HL-60 (cell line): ENCODE measurements at regions not wholly inside any gene's neighbourhood (a gene's known extent, or its start where the extent isn't known, plus 50 kb on each side); places are given as distances from the start of the nearest gene placed in this dataset.

Source experiments
- DNase-seq, 2 experiments: peaks; one replicate each; pipeline ENCODE4 v3.0.0-alpha.2; 2010 to 2020; ENCODE audit warnings: low read depth in 1 of 2, low spot score in 1 of 2
- H3K27ac ChIP-seq: fragments of 250-450 bp; sonication (Bioruptor Pico); replicated peaks from 2 replicates; pipeline ENCODE4 v1.5.1; 2020; ENCODE audit warnings: mild to moderate bottlenecking, moderate library complexity
- H3K27me3 ChIP-seq: fragments of 250-450 bp; sonication (Bioruptor Pico); 2 replicates; pipeline ENCODE4 v1.5.1; 2021; ENCODE audit warnings: mild to moderate bottlenecking, moderate library complexity; ENCODE audit not compliant: insufficient read depth, poor library complexity, severe bottlenecking
- H3K4me3 ChIP-seq: replicated peaks from 2 replicates; pipeline ENCODE4 v1.5.1; 2011; ENCODE audit warnings: mild to moderate bottlenecking, control low read depth, low read length; ENCODE audit not compliant: insufficient read depth
- CTCF ChIP-seq: IDR thresholded peaks from one replicate; pipeline ENCODE4 v1.5.1; 2011; ENCODE audit warnings: low read length, control low read depth, inconsistent platforms; ENCODE audit not compliant: insufficient read depth
- GABPA ChIP-seq: IDR thresholded peaks from 2 replicates; pipeline ENCODE4 v1.6.1; 2012; ENCODE audit warnings: low read depth
- POLR2AphosphoS5 ChIP-seq: IDR thresholded peaks from 2 replicates; pipeline ENCODE4 v1.6.1; 2012; ENCODE audit warnings: low read depth
- SPI1 ChIP-seq: IDR thresholded peaks from 2 replicates; pipeline ENCODE4 v1.6.1; 2012; ENCODE audit warnings: low read depth, mild to moderate bottlenecking, borderline replicate concordance
- TF ChIP-seq, protein P1 (sequence below): IDR thresholded peaks from 2 replicates; pipeline ENCODE4 v1.6.1; 2012; ENCODE audit warnings: low read depth; ENCODE audit not compliant: insufficient replicate concordance

DNA sequence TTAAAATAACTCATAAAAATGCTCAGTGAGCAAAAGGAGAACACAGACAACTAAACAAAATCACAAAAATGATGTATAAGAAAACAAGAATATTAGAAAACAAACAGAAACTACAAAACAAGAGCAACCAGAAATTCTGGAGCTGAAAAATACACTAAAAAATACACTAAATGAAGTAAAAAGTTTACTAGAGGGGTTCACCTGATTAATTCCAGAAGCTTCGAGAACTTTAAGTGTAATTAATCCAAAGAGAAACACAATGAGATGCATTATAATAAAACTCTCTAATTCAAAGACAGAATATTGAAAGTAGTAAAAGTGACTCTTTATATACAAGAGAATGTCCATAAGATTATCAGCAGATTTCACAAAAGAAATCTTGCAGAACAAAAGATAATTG, 558.4 kb downstream of the CCER1 start:
- no peaks in the 10 kb centered on the region for H3K27me3 ChIP-seq
- H3K4me3 ChIP-seq: no peak overlapping the region
- no peak for DNase-seq
- TF ChIP-seq CTCF (no peak), POLR2AphosphoS5 (no peak), GABPA (no peak), SPI1 (no peak)
- TF ChIP-seq, protein P1, sequence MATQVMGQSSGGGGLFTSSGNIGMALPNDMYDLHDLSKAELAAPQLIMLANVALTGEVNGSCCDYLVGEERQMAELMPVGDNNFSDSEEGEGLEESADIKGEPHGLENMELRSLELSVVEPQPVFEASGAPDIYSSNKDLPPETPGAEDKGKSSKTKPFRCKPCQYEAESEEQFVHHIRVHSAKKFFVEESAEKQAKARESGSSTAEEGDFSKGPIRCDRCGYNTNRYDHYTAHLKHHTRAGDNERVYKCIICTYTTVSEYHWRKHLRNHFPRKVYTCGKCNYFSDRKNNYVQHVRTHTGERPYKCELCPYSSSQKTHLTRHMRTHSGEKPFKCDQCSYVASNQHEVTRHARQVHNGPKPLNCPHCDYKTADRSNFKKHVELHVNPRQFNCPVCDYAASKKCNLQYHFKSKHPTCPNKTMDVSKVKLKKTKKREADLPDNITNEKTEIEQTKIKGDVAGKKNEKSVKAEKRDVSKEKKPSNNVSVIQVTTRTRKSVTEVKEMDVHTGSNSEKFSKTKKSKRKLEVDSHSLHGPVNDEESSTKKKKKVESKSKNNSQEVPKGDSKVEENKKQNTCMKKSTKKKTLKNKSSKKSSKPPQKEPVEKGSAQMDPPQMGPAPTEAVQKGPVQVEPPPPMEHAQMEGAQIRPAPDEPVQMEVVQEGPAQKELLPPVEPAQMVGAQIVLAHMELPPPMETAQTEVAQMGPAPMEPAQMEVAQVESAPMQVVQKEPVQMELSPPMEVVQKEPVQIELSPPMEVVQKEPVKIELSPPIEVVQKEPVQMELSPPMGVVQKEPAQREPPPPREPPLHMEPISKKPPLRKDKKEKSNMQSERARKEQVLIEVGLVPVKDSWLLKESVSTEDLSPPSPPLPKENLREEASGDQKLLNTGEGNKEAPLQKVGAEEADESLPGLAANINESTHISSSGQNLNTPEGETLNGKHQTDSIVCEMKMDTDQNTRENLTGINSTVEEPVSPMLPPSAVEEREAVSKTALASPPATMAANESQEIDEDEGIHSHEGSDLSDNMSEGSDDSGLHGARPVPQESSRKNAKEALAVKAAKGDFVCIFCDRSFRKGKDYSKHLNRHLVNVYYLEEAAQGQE: no peak
- no peak overlapping the region for H3K27ac ChIP-seq

DNA sequence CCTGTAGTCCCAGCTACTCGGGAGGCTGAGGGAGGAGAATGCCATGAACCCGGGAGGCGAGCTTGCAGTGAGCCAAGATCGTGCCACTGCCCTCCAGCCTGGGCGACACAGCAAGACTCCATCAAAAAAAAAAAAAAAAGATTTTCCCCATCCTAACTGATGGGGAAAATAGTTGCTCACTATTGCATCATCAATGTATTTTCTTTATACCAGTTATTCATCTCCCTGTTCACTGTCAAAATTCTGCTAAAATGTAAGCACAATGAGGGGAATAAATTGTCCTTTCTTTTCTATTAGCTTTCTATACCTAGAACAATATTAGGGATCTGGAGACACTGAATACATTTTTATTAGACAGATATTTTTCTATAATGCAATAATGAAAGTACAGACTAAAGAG, 561.3 kb downstream of the CCER1 start:
- Histone ChIP-seq H3K4me3 (no peak overlapping the region), H3K27me3 (no peaks in the 10 kb centered on the region), H3K27ac (no peak overlapping the region)
- no peak for DNase-seq
- TF ChIP-seq GABPA: no peak
- TF ChIP-seq POLR2AphosphoS5: no peak
- TF ChIP-seq CTCF: no peak
- TF ChIP-seq, protein P1: no peak
- TF ChIP-seq SPI1: no peak

DNA sequence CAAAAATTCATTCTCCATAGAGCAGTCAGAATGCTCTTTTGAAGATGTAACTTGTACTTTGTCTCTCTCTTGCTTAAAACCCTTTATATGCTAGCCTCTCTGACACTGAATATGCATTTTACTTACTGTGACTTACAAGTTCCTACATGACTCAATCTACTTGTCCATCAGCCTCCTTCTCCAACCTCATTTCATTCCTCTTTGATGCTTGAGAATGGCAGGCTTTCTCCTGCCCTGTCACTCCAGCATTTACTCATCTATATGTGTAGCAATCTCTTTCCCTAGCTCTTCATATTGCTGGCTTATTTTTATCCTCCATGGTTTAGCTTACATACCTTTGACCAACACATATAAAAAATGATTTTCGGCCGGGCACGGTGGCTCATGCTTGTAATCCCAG, 561.9 kb downstream of the CCER1 start:
- H3K4me3 ChIP-seq: no peak overlapping the region
- H3K27me3 ChIP-seq: no peaks in the 10 kb centered on the region
- no peak for TF ChIP-seq GABPA
- no peak for TF ChIP-seq SPI1
- H3K27ac ChIP-seq: no peak overlapping the region
- no peak for DNase-seq

GRCh38 chr12:90390947-90391346, 564.0 kb downstream of the CCER1 start:
- Histone ChIP-seq H3K27me3 (no peaks in the 10 kb centered on the region), H3K27ac (no peak overlapping the region), H3K4me3 (no peak overlapping the region)
- DNase-seq: peak in 1 of 2 experiments; percentile 8
- TF ChIP-seq CTCF (no peak), GABPA (no peak), POLR2AphosphoS5 (peak; percentile 29; the same call in 1 of the 2 replicates), SPI1 (peak; percentile 78)
- TF ChIP-seq, protein P1: no peak
